ENCODE measurements at regions not wholly inside any gene's neighbourhood (a gene's known extent, or its start where the extent isn't known, plus 50 kb on each side); places are given as distances from the start of the nearest gene placed in this dataset.

DNA sequence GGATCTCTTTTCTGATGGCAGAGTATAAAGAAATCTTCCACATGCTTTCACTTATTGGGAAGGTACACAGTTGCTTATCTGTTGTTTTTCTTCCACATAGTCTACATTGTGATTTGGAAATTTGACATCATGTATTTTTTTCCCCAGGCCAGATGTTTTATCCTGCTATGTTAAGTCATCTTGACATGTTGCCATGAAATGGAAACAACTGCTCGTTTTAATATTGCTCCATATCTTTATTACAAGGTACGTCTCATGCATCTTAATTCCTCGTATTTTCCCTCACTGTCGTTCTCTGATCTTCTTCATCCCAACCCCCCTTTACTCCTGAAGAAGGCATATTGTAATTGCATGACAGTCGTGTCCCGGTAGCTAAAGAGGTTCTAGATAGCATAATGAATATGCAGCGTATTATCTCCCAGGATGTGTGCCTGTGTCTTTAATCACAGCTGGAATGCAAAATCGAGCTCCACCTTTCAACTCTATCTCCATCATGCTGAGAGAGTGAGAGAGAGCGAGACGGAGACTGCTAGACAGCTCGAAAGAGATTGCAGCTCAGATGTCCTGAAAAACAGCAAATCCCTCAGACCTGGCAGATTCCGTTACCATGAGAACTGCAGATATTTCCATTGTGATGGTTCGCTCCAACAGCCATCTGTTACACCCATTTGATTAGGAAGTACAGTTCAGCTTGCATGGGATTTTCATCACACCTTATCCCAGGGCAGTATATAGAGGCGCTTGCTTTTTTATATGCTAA is 281.7 kb downstream of the TMEM38B start:
- H3K27ac Mint-ChIP-seq: no peak overlapping the region
- no peak overlapping the region for H2BK15ac ChIP-seq (ENCODE audit: low read depth, low read length)
- H3T11ph ChIP-seq (ENCODE audit: low read length): no peak overlapping the region
- no peak overlapping the region for H3K4me3 Mint-ChIP-seq
- H3K4me1 Mint-ChIP-seq: peaks cover 32 to 43% of the 10 kb centered on the region in 2 experiments
- H2AK5ac ChIP-seq (ENCODE audit: insufficient read length, low read length): no peak overlapping the region
- no peaks in the 10 kb centered on the region for H3K9me3 Mint-ChIP-seq
- H2BK20ac ChIP-seq (ENCODE audit: low read depth, low read length, poor library complexity, severe bottlenecking): no peak overlapping the region
- no peaks in the 10 kb centered on the region for H3K36me3 Mint-ChIP-seq (ENCODE audit: insufficient read depth in 1 of 3, low read depth in 3 of 3)
- TF ChIP-seq, protein P1, sequence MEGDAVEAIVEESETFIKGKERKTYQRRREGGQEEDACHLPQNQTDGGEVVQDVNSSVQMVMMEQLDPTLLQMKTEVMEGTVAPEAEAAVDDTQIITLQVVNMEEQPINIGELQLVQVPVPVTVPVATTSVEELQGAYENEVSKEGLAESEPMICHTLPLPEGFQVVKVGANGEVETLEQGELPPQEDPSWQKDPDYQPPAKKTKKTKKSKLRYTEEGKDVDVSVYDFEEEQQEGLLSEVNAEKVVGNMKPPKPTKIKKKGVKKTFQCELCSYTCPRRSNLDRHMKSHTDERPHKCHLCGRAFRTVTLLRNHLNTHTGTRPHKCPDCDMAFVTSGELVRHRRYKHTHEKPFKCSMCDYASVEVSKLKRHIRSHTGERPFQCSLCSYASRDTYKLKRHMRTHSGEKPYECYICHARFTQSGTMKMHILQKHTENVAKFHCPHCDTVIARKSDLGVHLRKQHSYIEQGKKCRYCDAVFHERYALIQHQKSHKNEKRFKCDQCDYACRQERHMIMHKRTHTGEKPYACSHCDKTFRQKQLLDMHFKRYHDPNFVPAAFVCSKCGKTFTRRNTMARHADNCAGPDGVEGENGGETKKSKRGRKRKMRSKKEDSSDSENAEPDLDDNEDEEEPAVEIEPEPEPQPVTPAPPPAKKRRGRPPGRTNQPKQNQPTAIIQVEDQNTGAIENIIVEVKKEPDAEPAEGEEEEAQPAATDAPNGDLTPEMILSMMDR (conservative IDR thresholded peaks at IDR 0.05): no peak
- H2BK5ac ChIP-seq (ENCODE audit: insufficient read length, low read length): no peak overlapping the region
- H4K91ac ChIP-seq (ENCODE audit: insufficient read length, low read depth, low read length): no peak overlapping the region
- no peak overlapping the region for H3K14ac ChIP-seq (ENCODE audit: insufficient read depth, low read length)
- no peaks in the 10 kb centered on the region for H4K20me1 ChIP-seq (ENCODE audit: control insufficient read depth, insufficient read depth, insufficient read length)
- H3K27me3 Mint-ChIP-seq (ENCODE audit: low read depth): peaks cover 65% of the 10 kb centered on the region
- peaks cover 5% of the 10 kb centered on the region; the same call in 1 of the 2 replicates for H3K4me1 ChIP-seq (ENCODE audit: insufficient read depth, low read length)
- no peak overlapping the region for H3K18ac ChIP-seq (ENCODE audit: insufficient read length, low read depth, low read length)
- H4K8ac ChIP-seq (replicated peaks; ENCODE audit: insufficient read length, low read depth, low read length): no peak overlapping the region
- WGBS (ENCODE audit: extremely low coverage, insufficient read length, low lambda C conversion rate): no CpG with 5 or more reads among the region's 14 CpGs
- H3K9ac ChIP-seq (ENCODE audit: extremely low read depth, insufficient read length, low read length): no peak overlapping the region
- H4K5ac ChIP-seq (ENCODE audit: insufficient read length, low read depth, low read length): no peak overlapping the region
- no peaks in the 10 kb centered on the region for H3K79me1 ChIP-seq (ENCODE audit: insufficient read depth, low read depth, low read length, poor library complexity, severe bottlenecking)
- no peak overlapping the region for H3K23ac ChIP-seq (ENCODE audit: insufficient read length, low read depth, low read length)
- DNase-seq: no peak
- H3K27ac ChIP-seq (ENCODE audit: insufficient read length, low read depth, low read length): no peak overlapping the region
- no peaks in the 10 kb centered on the region for H3K79me2 ChIP-seq (ENCODE audit: insufficient read depth, low read length)
- no peak overlapping the region for H2BK120ac ChIP-seq (ENCODE audit: low read depth, low read length, poor library complexity, severe bottlenecking)
- H3K23me2 ChIP-seq (ENCODE audit: insufficient read length, low read depth, low read length, poor library complexity, severe bottlenecking): no peaks in the 10 kb centered on the region
- H3K4ac ChIP-seq (ENCODE audit: low read depth, low read length): no peak overlapping the region
- no peak overlapping the region for H3K56ac ChIP-seq (ENCODE audit: insufficient read length, low read depth, low read length)
- H3K9me3 ChIP-seq (ENCODE audit: control insufficient read depth, low read depth, low read length): no peaks in the 10 kb centered on the region
- no peak overlapping the region for H3K4me2 ChIP-seq (ENCODE audit: insufficient read depth, insufficient read length, low read length)
- H3K27me3 ChIP-seq (ENCODE audit: insufficient read depth, low read length): peaks cover 7% of the 10 kb centered on the region; the same call in 1 of the 2 replicates
- no peak overlapping the region for H2BK12ac ChIP-seq (ENCODE audit: insufficient read length, low read depth, low read length)
- no peak overlapping the region for H2AFZ ChIP-seq (ENCODE audit: low read length)

All from H9 (cell line).